ENCODE measurements at regions not wholly inside any gene's neighbourhood (a gene's known extent, or its start where the extent isn't known, plus 50 kb on each side); places are given as distances from the start of the nearest gene placed in this dataset.

DNA sequence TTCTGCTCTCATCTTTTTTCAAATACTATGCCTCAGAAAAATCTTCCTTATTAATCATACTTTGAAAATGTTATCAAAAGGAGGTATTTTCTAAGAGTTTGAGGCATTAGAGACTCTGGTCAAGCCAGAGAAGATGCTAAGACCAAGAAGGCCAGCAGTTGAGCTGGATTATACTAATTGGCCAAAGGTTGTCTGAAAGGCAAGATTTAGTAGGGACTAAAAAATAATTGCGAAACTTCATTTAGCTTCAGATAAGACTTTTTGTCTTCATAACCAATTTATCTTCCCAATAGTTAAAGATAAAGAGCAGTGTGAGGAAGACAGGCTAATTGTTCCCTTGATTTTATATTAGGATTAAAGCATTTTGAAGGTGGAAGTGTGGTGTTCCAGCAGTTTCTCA lies 1412.4 kb upstream of the PCDH7 start:
- no peak for TF ChIP-seq POLR2A (IDR thresholded peaks at IDR 0.05; ENCODE audit: low read depth, low read length)
- no peak for TF ChIP-seq POLR2AphosphoS5 (IDR thresholded peaks at IDR 0.05; ENCODE audit: low read depth, low read length)
- TF ChIP-seq TAF1 (IDR thresholded peaks at IDR 0.05; ENCODE audit: borderline replicate concordance, low read depth, low read length): no peak
